HG03460 (cell line): ENCODE measurements at regions not wholly inside any gene's neighbourhood (a gene's known extent, or its start where the extent isn't known, plus 50 kb on each side); places are given as distances from the start of the nearest gene placed in this dataset.

Experiments
- ATAC-seq: cut with Tn5 transposase; IDR thresholded peaks from one replicate; pipeline ENCODE4 v1.9.1; 2021; ENCODE audit not compliant: unreplicated experiment

DNA sequence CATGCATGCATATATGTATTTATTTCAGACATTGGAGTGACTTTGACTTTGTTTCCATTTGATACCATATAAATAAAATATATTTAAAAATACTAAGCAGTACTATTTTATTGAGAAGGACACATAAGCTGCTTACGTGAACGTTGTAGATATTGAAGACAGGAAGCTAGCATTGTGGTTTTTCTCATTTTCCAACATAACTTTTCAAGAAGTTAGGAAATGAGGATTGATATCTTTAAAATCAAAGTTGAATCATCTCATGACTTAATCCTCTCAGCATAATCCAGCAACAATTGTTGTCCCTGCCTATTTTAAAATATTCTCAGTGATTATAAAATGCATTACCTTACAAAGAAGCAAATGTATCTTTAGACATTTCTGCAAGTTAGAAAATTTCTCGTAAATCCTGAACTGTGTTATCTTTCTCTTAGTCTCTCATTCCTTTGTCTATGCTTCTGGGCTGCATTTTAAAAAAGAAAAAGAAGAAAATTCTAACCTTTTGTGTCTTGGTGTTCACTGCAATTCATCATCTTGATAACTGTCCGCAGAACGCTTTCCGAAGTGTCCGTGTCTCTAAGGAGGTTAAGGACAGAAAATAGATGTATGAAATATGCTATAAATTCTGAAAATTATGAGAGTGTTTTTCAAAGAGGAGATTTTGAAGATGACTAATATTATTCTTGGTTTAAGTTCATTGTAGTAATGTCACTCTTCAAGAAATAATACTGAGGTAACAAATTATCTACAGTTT lies 1089.9 kb upstream of the CDH6 start:
- ATAC-seq = no peak

DNA sequence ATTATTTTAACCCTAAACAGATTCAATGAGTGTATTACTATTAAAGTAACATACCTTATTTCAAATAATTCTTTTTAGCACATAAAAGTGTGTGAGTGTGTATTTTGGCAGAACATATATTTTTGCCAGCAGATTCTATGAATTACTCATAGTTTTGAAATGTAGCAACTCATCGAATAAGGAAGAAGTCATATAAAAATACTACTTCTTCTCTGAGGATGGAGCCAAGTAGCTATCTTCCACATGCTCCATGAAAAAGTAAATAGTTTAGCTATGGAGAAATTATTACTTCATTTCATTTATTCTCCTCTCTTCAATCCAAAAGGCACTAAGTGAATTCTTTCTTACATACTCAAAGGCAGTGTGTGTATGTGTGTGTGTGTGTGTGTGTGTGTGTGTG lies 1090.4 kb upstream of the CDH6 start:
- ATAC-seq = no peak

DNA sequence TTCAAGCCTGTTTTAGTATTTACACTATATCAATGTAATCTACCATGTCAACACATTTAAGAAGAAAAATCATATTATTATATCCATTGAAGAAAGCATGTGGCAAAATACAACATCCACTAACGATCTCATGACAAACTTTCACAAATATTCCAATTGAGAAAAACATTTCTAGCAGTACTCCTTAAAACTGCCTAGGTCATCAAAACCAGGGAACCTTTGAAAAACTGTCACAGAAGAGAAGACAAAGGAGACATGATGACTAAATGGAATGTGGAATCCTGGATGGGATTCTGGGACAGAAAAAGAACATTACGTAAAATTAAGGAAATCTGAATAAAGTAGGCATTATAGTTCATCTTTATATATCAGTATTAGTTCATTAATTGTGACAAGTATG lies 1091.3 kb upstream of the CDH6 start:
- no peak for ATAC-seq

DNA sequence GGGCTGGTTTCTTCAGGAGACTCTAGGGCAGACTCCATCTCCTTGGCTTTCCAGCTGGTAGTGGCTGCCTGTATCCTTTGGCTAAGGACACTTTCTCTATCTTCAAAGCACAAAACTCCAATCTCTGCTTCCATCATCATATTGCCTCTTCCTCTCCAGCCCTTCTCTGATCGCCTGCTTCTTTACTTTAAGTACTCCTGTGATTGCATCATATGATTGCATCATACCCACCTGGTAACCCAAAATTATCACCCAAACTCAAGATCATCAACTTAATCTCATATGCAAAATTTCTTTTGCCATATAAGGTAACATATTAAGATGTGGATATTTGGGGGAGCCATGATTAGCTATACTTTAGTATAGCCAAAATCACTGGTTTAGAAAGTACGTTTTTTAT lies 1092.6 kb upstream of the CDH6 start:
- ATAC-seq = no peak

DNA sequence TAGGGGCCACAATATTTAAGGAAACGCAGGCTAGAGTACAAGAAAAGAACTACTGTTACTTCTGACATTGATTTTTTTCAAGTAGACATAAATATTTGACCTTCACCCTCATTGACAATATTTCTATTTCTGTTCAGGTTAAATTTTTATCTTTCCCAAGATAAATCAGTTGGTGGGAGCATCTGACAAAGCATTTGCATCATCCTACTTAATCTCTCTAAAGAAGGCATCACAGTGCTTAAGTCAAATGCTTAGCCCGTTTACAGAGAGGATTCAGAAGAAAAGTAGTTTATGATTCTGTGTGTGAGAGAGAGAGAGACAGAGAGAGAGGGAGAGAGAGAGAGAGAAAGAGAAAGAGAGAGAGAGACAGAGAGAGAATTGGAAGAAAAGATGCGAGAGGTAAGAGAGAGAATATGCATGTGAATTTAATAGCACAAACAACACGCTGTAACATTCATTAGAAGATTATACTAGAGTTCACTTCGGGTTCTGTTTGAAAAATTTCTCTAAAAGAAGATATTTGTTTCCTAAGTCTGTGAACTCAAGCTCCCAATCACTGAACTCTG lies 1093.3 kb upstream of the CDH6 start:
- ATAC-seq = no peak

DNA sequence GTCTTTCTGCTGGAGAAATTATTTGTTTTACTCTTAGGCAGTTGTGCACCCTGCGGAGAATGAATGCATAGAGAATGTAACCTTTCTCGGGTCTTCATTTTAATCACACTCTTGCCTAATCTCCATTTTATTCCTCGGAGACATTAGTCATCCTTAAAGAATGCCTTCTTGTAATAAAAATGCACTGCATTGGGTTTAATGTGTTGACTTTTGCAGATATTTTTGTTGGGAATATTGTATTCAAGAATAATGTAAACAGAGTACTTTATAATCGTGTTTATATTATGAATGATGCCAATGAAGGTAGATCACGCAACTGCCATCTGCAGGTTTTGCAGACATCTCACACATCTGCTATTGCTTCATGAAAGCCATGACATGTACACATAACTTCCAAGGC lies 1093.9 kb upstream of the CDH6 start:
- no peak for ATAC-seq

DNA sequence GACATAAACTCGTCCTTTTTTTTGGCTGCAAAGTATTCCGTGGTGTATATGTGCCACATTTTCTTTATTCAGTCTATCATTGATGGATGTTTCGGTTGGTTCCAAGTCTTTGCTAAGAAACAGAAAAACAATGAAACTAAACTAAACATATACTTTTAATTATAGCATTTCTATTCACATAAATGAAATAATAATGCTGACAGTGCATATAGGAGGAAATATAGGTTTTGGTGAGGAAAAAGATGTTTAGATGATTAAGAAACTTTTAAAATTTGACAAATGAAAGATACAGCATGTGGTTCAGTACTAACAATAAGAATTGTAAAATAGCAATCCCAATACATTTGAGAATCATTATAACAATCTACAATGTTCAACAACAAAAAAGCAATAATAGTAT lies 1094.5 kb upstream of the CDH6 start:
- ATAC-seq = no peak

DNA sequence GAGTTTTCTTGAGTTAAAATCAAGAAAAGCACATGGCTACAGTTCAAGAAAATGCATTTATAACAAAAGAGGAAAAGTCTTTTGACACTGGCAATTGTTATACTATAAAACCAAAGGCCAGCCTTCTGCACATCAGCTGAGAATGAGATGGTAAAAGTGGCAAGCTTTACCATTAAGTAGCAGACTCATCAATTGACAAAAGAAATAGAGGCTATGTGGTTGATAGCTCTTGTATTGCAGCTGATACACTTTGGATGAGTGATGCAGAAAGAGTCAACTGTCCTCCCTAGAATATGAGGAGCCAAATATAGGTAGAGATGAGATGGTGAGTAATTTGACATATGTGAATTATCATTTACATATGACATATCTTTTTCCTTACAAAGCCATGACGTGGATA lies 1100.9 kb upstream of the CDH6 start:
- ATAC-seq = no peak

DNA sequence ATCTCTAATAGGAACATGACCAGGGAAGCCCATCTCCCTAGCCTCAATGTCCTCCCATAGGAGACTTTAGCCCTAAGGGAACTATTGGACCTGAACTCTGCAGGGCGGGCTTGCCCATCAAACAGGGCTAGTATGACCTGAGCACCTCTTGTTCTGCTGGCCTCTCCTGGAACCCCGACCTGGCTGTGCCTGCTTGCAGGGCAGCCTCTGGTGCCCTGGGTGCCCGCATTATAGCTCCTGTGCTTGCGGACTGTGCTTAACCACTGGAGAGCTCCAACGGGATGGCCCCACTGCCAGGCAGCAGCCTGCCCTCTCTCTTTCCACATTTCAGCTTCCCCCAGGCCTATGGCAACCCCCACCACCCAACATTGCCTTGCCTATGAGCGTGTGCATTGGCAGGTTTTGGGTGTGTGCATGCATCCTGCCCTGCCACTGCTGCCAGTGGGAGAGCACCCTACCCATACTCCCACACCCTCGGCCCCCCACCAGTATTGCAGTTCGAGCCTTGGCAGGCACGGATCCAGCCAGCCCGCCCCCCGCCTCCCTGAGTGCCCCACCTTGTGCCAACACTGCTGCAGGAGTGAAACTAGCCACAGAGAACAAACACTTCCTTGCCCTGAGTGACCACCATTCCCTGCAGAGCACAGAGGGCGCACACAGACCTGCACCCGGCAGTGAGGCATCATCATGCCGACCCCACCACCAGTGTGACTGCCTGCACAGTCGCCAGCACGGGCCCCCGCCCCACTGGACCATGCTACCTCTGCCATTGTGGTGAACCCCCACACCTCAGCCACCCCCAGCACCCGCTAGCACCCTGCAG lies 1123.8 kb upstream of the CDH6 start:
- no peak for ATAC-seq

DNA sequence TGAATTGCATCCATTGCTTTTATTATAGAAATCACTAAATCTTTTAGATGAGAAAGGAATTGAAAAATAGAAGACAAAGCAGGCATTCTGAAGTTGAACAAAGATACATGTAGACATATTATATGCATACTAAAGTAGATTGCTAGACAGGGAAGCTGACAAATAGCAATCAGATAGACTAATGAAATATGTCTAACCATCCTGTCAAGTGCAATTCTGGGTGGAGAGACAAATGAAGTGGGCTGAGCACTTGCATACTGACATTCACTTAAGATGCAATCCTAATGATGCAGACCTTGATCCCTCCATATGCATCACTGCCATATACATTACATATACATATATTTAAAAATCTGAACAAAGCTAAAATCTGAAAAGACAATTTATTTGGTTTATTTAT lies 1130.0 kb upstream of the CDH6 start:
- no peak for ATAC-seq

DNA sequence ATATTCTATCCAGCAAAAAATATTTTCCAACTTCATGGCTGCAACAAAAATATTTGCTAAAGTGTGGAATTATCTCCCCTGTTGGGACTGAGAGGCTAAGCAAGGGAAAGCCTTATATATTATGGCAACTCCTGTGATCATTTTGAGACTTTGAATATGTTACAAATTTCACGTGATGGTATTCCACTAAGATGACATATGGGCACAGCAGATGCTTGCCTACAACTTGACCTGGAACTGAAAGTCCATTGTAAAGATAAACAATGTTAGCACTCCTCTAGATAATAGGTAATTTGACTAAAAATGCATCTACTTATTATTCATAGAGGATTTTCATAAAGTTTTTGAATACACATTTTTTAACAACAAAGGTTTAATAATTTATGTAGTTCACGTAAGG lies 1141.5 kb upstream of the CDH6 start:
- no peak for ATAC-seq

DNA sequence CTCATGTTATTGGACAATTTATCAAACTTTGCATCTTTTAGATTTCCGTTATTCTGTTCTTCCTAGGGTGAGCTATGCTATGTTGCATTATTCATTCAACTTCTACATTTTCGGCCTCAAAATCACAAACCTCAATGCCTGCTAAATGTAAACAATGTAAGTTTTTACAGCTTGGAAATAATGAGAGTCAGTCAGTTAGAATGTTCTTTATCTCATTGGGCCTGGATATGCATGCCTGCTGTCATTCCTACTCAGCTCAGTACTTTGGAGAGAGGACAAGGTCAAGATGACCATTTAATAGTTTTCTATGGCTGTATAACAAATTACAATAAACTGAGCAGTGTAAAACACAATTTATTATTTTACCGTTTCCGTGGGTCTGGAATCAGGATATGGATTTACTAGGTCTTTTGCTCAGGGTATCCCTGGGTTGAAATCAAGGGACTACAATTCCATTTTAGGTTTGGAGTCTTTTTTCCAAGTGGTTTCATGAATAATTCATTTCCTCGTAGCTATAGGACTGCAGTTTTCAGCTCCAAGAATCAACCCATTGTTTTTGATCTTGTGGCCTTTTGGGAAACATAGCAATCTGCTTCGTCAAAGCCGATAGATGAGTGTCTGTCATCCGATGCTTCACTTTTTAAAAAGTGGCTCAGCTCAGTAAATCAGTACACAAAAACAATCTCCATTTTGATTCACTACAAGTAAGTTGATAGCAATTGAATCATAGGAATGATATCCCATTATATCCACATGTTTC lies 1143.2 kb upstream of the CDH6 start:
- ATAC-seq = no peak

DNA sequence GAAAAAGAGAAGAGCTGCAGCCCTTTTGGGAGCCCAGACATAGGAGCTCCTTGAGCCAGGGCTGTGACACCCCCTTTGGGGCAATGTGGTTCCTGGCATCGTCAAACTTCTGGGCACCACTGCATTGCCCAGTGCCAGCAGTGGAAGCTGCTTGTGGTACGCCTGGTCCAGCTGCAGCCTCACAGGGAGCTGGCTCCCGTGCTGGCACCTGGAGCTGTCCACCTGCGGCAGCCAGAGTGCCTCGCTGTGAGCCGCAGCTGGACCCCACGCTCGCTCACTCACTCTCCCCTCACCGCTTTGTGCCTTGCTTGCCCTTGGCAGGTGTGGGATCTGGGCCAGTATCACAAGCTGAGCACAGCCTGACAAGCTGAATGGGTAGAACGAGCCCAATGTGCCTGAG lies 1150.8 kb upstream of the CDH6 start:
- no peak for ATAC-seq

DNA sequence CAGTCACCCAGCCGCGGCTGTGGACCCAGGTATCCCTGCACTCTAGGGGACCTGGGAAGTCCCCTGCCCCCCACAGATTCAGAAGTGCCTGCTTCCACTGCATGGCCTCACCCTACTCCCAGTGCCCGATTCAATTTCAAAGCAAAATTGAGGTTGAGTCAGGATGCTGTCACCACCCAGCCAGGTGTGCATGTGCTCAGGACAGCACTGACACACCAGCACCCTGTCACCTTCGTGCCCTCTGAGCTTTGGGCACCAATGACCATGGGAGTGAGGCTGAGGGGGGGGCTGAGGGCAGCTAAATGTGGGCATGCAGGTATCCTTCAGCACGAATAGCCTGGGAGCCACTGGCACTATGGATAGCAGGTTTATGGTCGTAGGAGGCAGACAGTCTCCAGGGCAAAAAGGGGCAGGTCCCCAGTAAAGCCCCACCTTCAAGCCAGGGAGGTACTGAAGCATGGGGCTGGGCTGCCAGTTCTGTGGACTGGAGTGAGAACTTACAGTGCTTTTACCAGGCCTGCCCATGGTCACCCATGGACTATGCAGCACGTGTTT lies 1151.6 kb upstream of the CDH6 start:
- ATAC-seq = no peak

DNA sequence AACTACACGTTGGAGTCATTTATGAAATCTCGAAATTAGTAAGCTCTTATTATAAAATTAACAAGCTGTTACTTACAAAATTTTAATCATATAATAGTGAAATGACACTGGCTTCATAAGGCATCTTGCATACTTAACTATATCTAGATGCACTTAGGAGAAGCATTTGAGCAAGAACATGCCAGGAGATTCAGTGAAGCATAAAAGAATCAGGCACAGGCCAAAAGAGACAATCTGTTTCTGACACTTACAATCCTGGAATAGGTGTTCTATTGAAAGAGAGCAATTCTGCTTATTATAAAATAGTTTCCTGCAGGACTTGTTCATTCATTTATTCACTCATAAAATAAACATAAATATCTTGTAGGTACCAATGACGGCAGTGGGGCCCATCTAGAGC lies 1152.2 kb upstream of the CDH6 start:
- ATAC-seq = no peak

DNA sequence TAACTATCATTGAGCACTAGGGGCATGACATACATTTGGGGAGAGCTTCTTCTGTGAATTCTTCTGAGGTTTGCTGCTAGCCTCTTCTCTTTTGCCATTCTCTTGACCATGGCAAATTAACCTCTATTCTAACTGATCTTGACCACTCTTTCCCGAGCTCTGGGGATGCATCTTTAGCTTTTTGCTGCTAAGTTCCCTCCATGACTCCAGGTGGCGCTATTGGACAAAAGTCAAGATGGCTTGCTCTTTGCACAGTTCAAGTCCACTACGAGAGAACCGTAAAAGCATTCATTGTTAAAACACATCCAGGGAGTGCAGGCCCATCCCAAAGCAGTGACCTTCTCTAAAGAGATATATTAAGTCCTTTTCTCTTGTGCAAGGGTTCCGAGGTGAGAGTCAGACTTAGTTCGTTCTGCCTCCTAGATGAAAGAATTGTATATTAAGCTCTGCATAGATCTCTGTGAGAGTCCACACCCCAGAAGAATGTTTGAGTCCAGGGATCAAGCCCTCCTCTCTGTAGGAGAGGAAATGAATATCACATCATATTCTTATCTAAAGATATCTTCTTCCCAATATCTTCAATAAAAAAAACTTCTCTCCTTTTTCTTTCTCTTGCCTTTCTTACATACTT lies 1152.9 kb upstream of the CDH6 start:
- ATAC-seq = no peak

DNA sequence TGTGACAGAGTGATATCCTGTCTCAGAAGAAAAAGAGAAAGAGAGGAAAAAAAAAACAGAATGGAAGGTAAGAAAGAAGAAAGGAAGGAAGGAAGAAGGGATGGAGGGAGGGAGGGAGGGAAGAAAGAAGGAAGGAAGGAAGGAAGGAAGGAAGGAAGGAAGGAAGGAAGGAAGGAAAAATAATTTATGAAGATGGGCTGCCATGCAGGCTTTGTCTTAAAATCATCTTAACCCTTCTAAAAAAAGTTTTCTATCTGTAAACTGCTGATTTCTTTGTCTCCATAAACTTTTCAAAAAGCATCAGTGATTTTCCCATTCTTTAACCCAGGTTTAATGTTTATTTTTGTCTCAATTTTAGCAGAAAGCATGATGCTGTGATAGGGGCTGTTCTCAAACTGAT lies 1154.1 kb upstream of the CDH6 start:
- ATAC-seq = no peak

DNA sequence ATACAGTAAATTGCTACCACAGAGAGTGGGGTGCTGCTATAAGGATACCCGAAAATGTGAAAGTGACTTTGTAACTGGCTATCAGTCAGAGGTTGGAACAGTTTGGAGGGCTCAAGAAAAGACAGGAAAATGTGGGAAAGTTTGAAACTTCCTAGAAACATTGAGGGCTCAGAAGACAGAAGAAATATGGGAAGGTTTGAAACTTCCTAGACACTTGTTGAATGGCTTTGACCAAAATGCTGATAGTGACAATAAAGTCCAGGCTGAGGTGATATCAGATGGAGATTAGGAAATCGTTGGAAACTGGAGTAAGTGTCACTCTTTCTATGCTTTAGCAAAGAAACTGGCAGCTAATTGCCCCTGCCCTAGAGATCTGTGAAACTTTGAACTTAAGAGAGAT lies 1158.6 kb upstream of the CDH6 start:
- ATAC-seq = no peak

DNA sequence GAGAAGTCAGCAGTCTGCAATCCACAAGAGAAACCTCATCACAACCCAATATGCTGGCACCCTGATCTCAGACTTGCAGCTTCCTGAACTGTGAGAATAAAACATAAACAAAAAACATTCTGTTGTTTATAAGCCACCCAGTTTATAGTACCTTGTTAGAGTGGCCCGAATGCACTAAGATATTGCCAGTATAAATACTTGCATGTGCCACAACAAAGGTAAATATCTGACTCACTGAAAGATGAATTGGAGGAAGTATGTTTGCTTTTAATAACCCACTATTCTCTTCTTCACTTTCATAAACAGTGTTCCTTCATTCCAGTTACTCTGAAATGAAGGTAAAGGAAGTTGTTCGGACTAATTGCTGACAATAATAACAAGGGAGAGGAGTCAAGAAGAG lies 1163.4 kb upstream of the CDH6 start:
- no peak for ATAC-seq

DNA sequence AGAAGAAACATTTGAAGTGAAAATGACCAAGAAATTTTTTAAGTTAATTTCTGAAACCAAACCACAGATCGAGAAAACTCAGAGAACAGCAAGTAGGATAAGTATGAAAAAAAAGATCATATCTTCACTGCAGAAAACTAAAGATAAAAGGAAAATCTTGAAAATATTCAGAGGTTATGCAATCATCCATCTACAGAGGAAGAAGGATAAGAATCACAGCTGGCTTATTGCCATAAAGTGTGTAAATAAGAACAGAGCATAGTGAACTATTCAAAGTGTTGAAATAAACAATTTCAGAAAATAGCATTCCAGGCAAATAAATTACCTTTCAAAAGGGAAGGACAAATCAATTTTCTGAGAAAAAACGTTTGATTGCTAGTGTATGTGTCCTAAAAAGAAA lies 1191.7 kb upstream of the CDH6 start:
- no peak for ATAC-seq

DNA sequence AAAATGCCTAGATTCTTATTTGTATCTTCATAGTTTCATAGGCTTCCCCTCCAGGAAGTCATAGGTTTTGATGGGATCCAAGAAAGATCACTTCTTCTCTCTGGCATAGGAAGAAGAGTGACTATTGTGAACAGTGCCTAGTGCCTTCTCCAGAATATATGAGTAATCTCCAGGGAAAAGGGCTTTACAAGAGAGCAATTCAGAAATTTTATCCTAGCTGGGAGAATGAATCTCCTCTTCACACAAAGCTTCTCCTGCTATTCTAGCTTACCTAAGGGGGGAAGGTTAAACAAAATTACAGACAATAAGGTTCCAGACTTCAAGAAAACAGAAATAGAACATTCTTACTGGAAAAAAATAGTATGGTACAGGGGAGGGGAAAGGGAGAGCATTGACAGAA lies 1193.3 kb upstream of the CDH6 start:
- no peak for ATAC-seq
